ENCODE measurements at regions not wholly inside any gene's neighbourhood (a gene's known extent, or its start where the extent isn't known, plus 50 kb on each side); places are given as distances from the start of the nearest gene placed in this dataset.

DNA sequence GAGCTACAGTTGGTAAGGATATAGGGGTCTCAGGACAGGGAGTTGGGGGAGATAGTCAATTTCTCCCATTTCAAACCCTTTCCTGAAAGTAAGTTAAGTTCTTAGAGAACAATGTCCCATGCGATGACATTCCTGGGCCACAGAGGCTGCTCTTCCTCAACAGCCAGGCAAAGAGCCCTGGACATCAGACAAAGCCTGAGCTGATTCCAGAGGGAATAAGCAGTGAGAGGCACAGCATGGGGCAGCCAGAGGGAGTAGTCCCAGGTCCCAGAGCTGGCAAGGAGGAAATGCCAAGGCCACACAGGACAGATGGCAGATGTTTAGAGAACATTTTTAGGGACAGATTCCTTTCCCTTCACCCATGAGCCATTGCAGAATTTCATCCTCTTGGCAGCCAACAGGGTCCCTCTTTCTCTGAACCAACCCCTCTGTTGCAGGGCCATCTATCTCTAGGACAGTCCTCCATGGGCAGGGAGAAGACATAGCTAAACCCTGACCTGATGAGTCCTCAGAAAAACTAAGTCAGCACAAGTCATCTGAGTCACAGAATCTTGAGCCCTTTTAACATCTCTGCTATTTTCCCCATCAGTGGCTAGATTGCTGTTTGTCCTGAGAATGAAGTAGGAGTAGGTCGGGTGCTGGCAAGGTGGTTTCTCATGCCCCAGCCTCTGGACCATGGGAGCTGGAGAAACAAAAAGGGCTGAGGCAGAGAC is 60.3 kb upstream of the CALM2 start:
- no peaks in the 10 kb centered on the region for H3K9me1 ChIP-seq (replicated peaks; ENCODE audit: control insufficient read depth, extremely low read depth, insufficient read depth, low read length)
- no peak overlapping the region for H3K4me2 ChIP-seq (ENCODE audit: insufficient read depth, low read length)
- POLR2A ChIA-PET = no interaction called here
- H3K27me3 ChIP-seq (ENCODE audit: control insufficient read depth in 2 of 2, insufficient read depth in 2 of 2, low read length in 2 of 2) = peaks cover 0 to 6% of the 10 kb centered on the region in 2 experiments
- H2AFZ ChIP-seq (ENCODE audit: low read depth, low read length) = no peak overlapping the region
- H4K20me1 ChIP-seq (replicated peaks; ENCODE audit: control insufficient read depth, extremely low read depth, insufficient read depth, low read length) = no peaks in the 10 kb centered on the region
- no peaks in the 10 kb centered on the region for H3K9me3 ChIP-seq (replicated peaks; ENCODE audit: control insufficient read depth, insufficient read depth, low read length)
- no peaks in the 10 kb centered on the region for H3K79me2 ChIP-seq (ENCODE audit: control insufficient read depth, insufficient read depth, low read length)
- TF ChIP-seq GATA2 (IDR thresholded peaks at IDR 0.05; ENCODE audit: insufficient read depth, insufficient read length, low read depth, low read length) (no peak), FOS (IDR thresholded peaks at IDR 0.05; ENCODE audit: borderline replicate concordance, insufficient read depth, low read length) (no peak), EZH2 (IDR thresholded peaks at IDR 0.05; ENCODE audit: borderline replicate concordance, low read depth, low read length, severe bottlenecking) (no peak), POLR2AphosphoS5 (IDR thresholded peaks at IDR 0.05; ENCODE audit: insufficient read depth, low read depth, low read length) (no peak), JUN (IDR thresholded peaks at IDR 0.05; ENCODE audit: borderline replicate concordance, insufficient read depth, insufficient read length, low read depth) (no peak), MYC (IDR thresholded peaks at IDR 0.05; ENCODE audit: low read depth, low read length) (no peak), POLR2A (IDR thresholded peaks at IDR 0.05; ENCODE audit: low read depth, low read length) (no peak)
- TF ChIP-seq, protein P1, sequence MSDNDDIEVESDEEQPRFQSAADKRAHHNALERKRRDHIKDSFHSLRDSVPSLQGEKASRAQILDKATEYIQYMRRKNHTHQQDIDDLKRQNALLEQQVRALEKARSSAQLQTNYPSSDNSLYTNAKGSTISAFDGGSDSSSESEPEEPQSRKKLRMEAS (IDR thresholded peaks at IDR 0.05; ENCODE audit: insufficient read depth, insufficient read length) = no peak
- TF ChIP-seq, protein P2, sequence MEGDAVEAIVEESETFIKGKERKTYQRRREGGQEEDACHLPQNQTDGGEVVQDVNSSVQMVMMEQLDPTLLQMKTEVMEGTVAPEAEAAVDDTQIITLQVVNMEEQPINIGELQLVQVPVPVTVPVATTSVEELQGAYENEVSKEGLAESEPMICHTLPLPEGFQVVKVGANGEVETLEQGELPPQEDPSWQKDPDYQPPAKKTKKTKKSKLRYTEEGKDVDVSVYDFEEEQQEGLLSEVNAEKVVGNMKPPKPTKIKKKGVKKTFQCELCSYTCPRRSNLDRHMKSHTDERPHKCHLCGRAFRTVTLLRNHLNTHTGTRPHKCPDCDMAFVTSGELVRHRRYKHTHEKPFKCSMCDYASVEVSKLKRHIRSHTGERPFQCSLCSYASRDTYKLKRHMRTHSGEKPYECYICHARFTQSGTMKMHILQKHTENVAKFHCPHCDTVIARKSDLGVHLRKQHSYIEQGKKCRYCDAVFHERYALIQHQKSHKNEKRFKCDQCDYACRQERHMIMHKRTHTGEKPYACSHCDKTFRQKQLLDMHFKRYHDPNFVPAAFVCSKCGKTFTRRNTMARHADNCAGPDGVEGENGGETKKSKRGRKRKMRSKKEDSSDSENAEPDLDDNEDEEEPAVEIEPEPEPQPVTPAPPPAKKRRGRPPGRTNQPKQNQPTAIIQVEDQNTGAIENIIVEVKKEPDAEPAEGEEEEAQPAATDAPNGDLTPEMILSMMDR (IDR thresholded peaks at IDR 0.05; ENCODE audit: extremely low read depth in 1 of 2, insufficient read depth in 1 of 2, low read depth in 1 of 2, low read length in 2 of 2) = no peak
- no TSS peak for BruUV-seq (replicated peaks)
- H3K27ac ChIP-seq (ENCODE audit: insufficient read depth, low read depth, low read length) = no peak overlapping the region
- H3K4me3 ChIP-seq (replicated peaks in 1 of 3; ENCODE audit: insufficient read depth in 1 of 3, low read depth in 1 of 3, low read length in 3 of 3) = no peak overlapping the region
- H3K4me1 ChIP-seq (ENCODE audit: control insufficient read depth, extremely low read depth, insufficient read depth, low read length) = no peaks in the 10 kb centered on the region
- no peak for FAIRE-seq
- dilution Hi-C loops (cut with MboI; ENCODE audit: extremely low pct_ligation_motif_present, low sequenced_read_pairs) (no loop called here), intact Hi-C loops (cut with micrococcal nuclease) (no loop called here)
- CTCF ChIA-PET = interaction anchor here (0.7 to 1.7 kb wide), 5 partner anchors 9 to 36 kb away, joined by 3 to 7 read pairs (median 5); no protein-coding TSS in a partner anchor
- H3K9ac ChIP-seq (replicated peaks; ENCODE audit: extremely low read depth, insufficient read depth, low read length) = no peak overlapping the region
- H3K36me3 ChIP-seq (ENCODE audit: control insufficient read depth in 2 of 2, extremely low read depth in 1 of 2, insufficient read depth in 2 of 2, low read length in 2 of 2) = no peaks in the 10 kb centered on the region
- no peak for DNase-seq (ENCODE audit: low read depth, low spot score)
